H1 (cell line): ENCODE measurements at regions not wholly inside any gene's neighbourhood (a gene's known extent, or its start where the extent isn't known, plus 50 kb on each side); places are given as distances from the start of the nearest gene placed in this dataset.

Experiments
- CBX8 ChIP-seq: fragments of 300-800, 300-1000 bp; sonication (generic); IDR thresholded peaks from 2 replicates; pipeline ENCODE4 v1.7.1; 2016; ENCODE audit warnings: low read depth, low read length, borderline replicate concordance
- CTCF ChIP-seq, 3 experiments: IDR thresholded peaks; 1 replicate in 2 of 3; 2 replicates in 1 of 3; pipeline versions ENCODE4 v1.5.1 to v1.6.1; 2011; ENCODE audit warnings: low read length in 3 of 3, mild to moderate bottlenecking in 3 of 3, inconsistent platforms in 2 of 3, low read depth in 1 of 3, moderate library complexity in 1 of 3; ENCODE audit not compliant: insufficient read depth in 1 of 3; ENCODE audit errors: control extremely low read depth in 1 of 3
- EZH2 ChIP-seq: fragments of 200-600 bp; sonication (generic); IDR thresholded peaks from 2 replicates; pipeline ENCODE4 v1.7.1; 2012; ENCODE audit warnings: low read depth, mild to moderate bottlenecking, moderate library complexity, low read length, inconsistent platforms; ENCODE audit not compliant: severe bottlenecking
- JUND ChIP-seq: IDR thresholded peaks from 2 replicates; pipeline ENCODE4 v1.6.1; 2011; ENCODE audit warnings: mild to moderate bottlenecking, improper control_type of control experiment, low read length
- SRF ChIP-seq: IDR thresholded peaks from 2 replicates; pipeline ENCODE4 v1.6.1; 2011; ENCODE audit warnings: mild to moderate bottlenecking, low read depth, low read length, moderate library complexity

- TF ChIP-seq CTCF (IDR thresholded peaks at IDR 0.05; ENCODE audit: control extremely low read depth in 1 of 3, insufficient read depth in 1 of 3, low read depth in 1 of 3, low read length in 3 of 3) = no peak
- TF ChIP-seq EZH2 = no peak
- TF ChIP-seq SRF = no peak
- no peak for TF ChIP-seq JUND
- TF ChIP-seq CBX8 = no peak
Measured at GRCh38 chr10:129074939-129075338, 392.1 kb upstream of the MGMT start.
